Astrocyte (in vitro differentiated cells and primary cell): ENCODE measurements at regions not wholly inside any gene's neighbourhood (a gene's known extent, or its start where the extent isn't known, plus 50 kb on each side); places are given as distances from the start of the nearest gene placed in this dataset.
"Not testable (repeated sequence)": the region's sequence is repeated elsewhere in the genome, so short reads cannot be mapped to it uniquely, and the experiment has no call there.

Experiments used
- DNase-seq: peaks from one replicate; pipeline ENCODE4 v3.0.0-alpha.2; 2010; ENCODE audit warnings: low read depth
- FAIRE-seq: peaks from 2 replicates; lab custom pipeline; 2011; peaks lifted over from hg19 to GRCh38; lab: Jason Lieb, UNC
- H2AFZ ChIP-seq: 2 replicates; pipeline ENCODE4 v1.6.0; 2012; ENCODE audit warnings: low read depth, low read length, inconsistent platforms
- H3K27ac ChIP-seq: 2 replicates; pipeline ENCODE4 v1.5.1; 2011; ENCODE audit warnings: low read depth, low read length, inconsistent platforms
- H3K27me3 ChIP-seq: 2 replicates; pipeline ENCODE4 v1.6.0; 2011; ENCODE audit warnings: low read length, inconsistent platforms; ENCODE audit not compliant: insufficient read depth
- H3K36me3 ChIP-seq: 2 replicates; pipeline ENCODE4 v1.5.1; 2011; ENCODE audit warnings: low read length, inconsistent platforms; ENCODE audit not compliant: insufficient read depth
- H3K4me1 ChIP-seq: 2 replicates; pipeline ENCODE4 v1.5.1; 2011; ENCODE audit warnings: low read length, inconsistent platforms; ENCODE audit not compliant: insufficient read depth
- H3K4me2 ChIP-seq: 2 replicates; pipeline ENCODE4 v1.6.0; 2012; ENCODE audit warnings: low read length, inconsistent platforms
- H3K4me3 ChIP-seq: 2 replicates; pipeline ENCODE4 v1.5.1; 2011; ENCODE audit warnings: low read depth, mild to moderate bottlenecking, low read length, inconsistent platforms; ENCODE audit not compliant: insufficient read depth
- H3K79me2 ChIP-seq: 2 replicates; pipeline ENCODE4 v1.6.0; 2012; ENCODE audit warnings: mild to moderate bottlenecking, low read length, inconsistent platforms; ENCODE audit not compliant: insufficient read depth
- H3K9ac ChIP-seq: 2 replicates; pipeline ENCODE4 v1.6.0; 2012; ENCODE audit warnings: mild to moderate bottlenecking, low read length, inconsistent platforms
- H3K9me3 ChIP-seq: 2 replicates; pipeline ENCODE4 v1.5.1; 2012; ENCODE audit warnings: low read depth, mild to moderate bottlenecking, low read length, inconsistent platforms; ENCODE audit not compliant: insufficient read depth
- H4K20me1 ChIP-seq: 2 replicates; pipeline ENCODE4 v1.6.0; 2012; ENCODE audit warnings: low read length, inconsistent platforms; ENCODE audit not compliant: insufficient read depth
- H3K27ac Mint-ChIP-seq: one replicate; pipeline ENCODE4 v1.8.0; 2021; ENCODE audit warnings: mild to moderate bottlenecking, mixed read lengths; ENCODE audit not compliant: unreplicated experiment
- H3K27me3 Mint-ChIP-seq: one replicate; pipeline ENCODE4 v1.8.0; 2021; ENCODE audit warnings: low read depth, mixed read lengths; ENCODE audit not compliant: unreplicated experiment
- H3K36me3 Mint-ChIP-seq: one replicate; pipeline ENCODE4 v1.8.0; 2021; ENCODE audit warnings: low read depth, mixed read lengths; ENCODE audit not compliant: unreplicated experiment
- H3K4me1 Mint-ChIP-seq: one replicate; pipeline ENCODE4 v1.8.0; 2021; ENCODE audit warnings: low read depth, mixed read lengths; ENCODE audit not compliant: unreplicated experiment
- H3K4me3 Mint-ChIP-seq: one replicate; pipeline ENCODE4 v1.8.0; 2021; ENCODE audit warnings: mild to moderate bottlenecking, moderate library complexity, mixed read lengths; ENCODE audit not compliant: unreplicated experiment
- H3K9me3 Mint-ChIP-seq: one replicate; pipeline ENCODE4 v1.8.0; 2021; ENCODE audit warnings: mild to moderate bottlenecking, mixed read lengths; ENCODE audit not compliant: unreplicated experiment
- CTCF ChIP-seq: IDR thresholded peaks from 2 replicates; pipeline ENCODE4 v1.5.1; 2011; ENCODE audit warnings: low read depth, mild to moderate bottlenecking, inconsistent platforms, low read length, moderate library complexity; ENCODE audit not compliant: insufficient read depth
- EZH2 ChIP-seq: IDR thresholded peaks from 2 replicates; pipeline ENCODE4 v1.6.1; 2012; ENCODE audit warnings: mild to moderate bottlenecking, low read length, inconsistent platforms; ENCODE audit not compliant: insufficient read depth

DNA sequence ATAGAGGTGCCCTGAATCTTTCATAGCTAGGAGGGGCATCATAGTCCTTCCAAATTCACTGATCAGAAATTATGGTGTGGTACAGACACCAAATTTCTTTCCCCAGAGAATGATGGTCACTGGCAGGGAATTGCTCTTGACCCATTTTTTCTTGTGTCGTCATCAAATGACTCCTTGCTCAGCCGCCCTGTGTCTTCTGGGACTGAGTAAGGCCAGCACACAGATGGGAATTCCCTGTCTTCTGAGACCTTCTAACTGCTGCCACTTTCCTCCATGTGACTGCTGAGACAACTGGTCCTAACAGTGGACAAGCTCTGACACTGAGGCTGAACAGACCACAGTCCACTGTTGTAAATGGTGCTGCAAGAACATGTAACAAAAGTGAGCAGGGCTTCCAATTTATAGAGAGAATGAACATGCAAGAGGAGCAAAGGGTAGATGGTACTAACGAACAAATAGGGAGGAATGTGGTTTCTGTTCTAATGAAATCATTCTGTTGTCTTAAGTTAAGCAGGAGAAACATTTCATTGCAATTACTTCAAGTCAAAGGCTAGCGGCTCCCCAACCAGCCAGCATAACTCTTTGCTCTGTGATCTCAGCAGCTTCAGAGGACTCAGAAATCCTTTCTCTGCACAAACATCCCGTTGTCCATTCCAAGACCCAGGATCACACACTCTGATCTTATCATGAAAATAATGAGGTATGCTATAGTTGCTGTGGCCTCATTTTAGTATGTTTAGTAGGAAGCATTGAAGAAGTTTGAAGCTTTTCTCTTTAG lies 235.9 kb upstream of the PRSS1 start:
- Histone ChIP-seq H3K27ac (no peak overlapping the region), H3K4me1 (no peaks in the 10 kb centered on the region), H2AFZ (no peak overlapping the region), H3K79me2 (no peaks in the 10 kb centered on the region), H3K9ac (no peak overlapping the region), H3K27me3 (peaks cover 20% of the 10 kb centered on the region), H3K4me2 (no peak overlapping the region), H4K20me1 (no peaks in the 10 kb centered on the region), H3K9me3 (no peaks in the 10 kb centered on the region), H3K4me3 (no peak overlapping the region), H3K36me3 (no peaks in the 10 kb centered on the region)
- Mint-ChIP-seq H3K4me3 (no peak overlapping the region), H3K4me1 (peaks cover 6% of the 10 kb centered on the region), H3K36me3 (no peaks in the 10 kb centered on the region), H3K27ac (no peak overlapping the region), H3K9me3 (peaks cover 3% of the 10 kb centered on the region), H3K27me3 (peaks cover 16% of the 10 kb centered on the region)
- no peak for FAIRE-seq
- no peak for DNase-seq
- TF ChIP-seq EZH2 (no peak), CTCF (no peak)

DNA sequence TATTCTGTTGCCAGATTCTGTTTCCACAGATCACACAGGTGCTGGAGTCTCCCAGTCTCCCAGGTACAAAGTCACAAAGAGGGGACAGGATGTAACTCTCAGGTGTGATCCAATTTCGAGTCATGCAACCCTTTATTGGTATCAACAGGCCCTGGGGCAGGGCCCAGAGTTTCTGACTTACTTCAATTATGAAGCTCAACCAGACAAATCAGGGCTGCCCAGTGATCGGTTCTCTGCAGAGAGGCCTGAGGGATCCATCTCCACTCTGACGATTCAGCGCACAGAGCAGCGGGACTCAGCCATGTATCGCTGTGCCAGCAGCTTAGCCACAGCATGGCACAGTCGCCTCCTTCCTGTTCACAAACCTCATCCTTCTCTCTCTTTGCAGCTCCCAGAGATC lies 237.5 kb upstream of the PRSS1 start:
- Histone ChIP-seq H3K9me3 (no peaks in the 10 kb centered on the region), H2AFZ (no peak overlapping the region), H3K79me2 (no peaks in the 10 kb centered on the region), H3K9ac (no peak overlapping the region), H3K27me3 (peaks cover 16% of the 10 kb centered on the region), H3K27ac (no peak overlapping the region), H3K4me3 (no peak overlapping the region), H3K4me2 (no peak overlapping the region), H3K4me1 (no peaks in the 10 kb centered on the region), H3K36me3 (no peaks in the 10 kb centered on the region), H4K20me1 (no peaks in the 10 kb centered on the region)
- no peak for TF ChIP-seq EZH2
- TF ChIP-seq CTCF = no peak
- FAIRE-seq (no peak), DNase-seq (no peak)
- H3K27ac Mint-ChIP-seq = no peak overlapping the region
- H3K9me3 Mint-ChIP-seq = peaks cover 5% of the 10 kb centered on the region
- H3K4me3 Mint-ChIP-seq = no peak overlapping the region
- H3K36me3 Mint-ChIP-seq = no peaks in the 10 kb centered on the region
- peaks cover 17% of the 10 kb centered on the region for H3K27me3 Mint-ChIP-seq
- H3K4me1 Mint-ChIP-seq = peaks cover 6% of the 10 kb centered on the region

DNA sequence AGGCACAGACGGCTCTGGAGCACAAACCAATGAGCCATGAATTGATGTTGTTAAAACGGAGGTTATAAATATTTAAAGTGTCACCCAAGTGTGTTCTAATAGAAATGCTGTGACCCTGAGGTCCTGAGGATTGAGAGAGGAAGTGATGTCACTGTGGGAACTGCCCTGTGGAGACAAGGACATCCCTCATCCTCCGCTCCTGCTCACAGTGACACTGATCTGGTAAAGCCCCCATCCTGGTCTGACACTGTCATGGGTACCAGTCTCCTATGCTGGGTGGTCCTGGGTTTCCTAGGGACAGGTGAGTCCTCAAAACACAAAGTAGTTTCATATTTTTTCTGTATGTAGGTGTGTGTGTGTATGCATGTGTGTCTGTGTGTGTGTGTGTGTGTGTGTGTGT lies 237.9 kb upstream of the PRSS1 start:
- no peak overlapping the region for H3K4me2 ChIP-seq
- no peaks in the 10 kb centered on the region for H3K79me2 ChIP-seq
- Mint-ChIP-seq H3K27me3 (peaks cover 19% of the 10 kb centered on the region), H3K36me3 (no peaks in the 10 kb centered on the region), H3K9me3 (peaks cover 5% of the 10 kb centered on the region), H3K27ac (no peak overlapping the region), H3K4me3 (no peak overlapping the region), H3K4me1 (peaks cover 5% of the 10 kb centered on the region)
- no peaks in the 10 kb centered on the region for H3K9me3 ChIP-seq
- no peak overlapping the region for H2AFZ ChIP-seq
- no peak overlapping the region for H3K4me3 ChIP-seq
- FAIRE-seq = no peak
- H3K36me3 ChIP-seq = no peaks in the 10 kb centered on the region
- no peak overlapping the region for H3K9ac ChIP-seq
- H3K27me3 ChIP-seq = peaks cover 16% of the 10 kb centered on the region
- no peaks in the 10 kb centered on the region for H3K4me1 ChIP-seq
- no peak for DNase-seq
- H3K27ac ChIP-seq = no peak overlapping the region
- no peak for TF ChIP-seq EZH2
- TF ChIP-seq CTCF = no peak
- no peaks in the 10 kb centered on the region for H4K20me1 ChIP-seq

GRCh38 chr7:142509235-142509634 lies 240.0 kb upstream of the PRSS1 start:
- H3K9me3 ChIP-seq, H3K4me3 ChIP-seq, H4K20me1 ChIP-seq, H2AFZ ChIP-seq, H3K4me1 Mint-ChIP-seq, H3K9me3 Mint-ChIP-seq, H3K36me3 Mint-ChIP-seq, DNase-seq, H3K79me2 ChIP-seq, H3K9ac ChIP-seq, H3K36me3 ChIP-seq, H3K4me1 ChIP-seq, H3K4me3 Mint-ChIP-seq, H3K4me2 ChIP-seq, H3K27ac Mint-ChIP-seq, FAIRE-seq, H3K27ac ChIP-seq: not testable (repeated sequence)
- peaks cover 32% of the 10 kb centered on the region for H3K27me3 Mint-ChIP-seq
- H3K27me3 ChIP-seq = peaks cover 16% of the 10 kb centered on the region
